HG03558 (cell line): ENCODE measurements at regions not wholly inside any gene's neighbourhood (a gene's known extent, or its start where the extent isn't known, plus 50 kb on each side); places are given as distances from the start of the nearest gene placed in this dataset.
"Not testable (repeated sequence)": the region's sequence is repeated elsewhere in the genome, so short reads cannot be mapped to it uniquely, and the experiment has no call there.

Source experiments
- ATAC-seq: cut with Tn5 transposase; IDR thresholded peaks from one replicate; pipeline ENCODE4 v1.9.1; 2021; ENCODE audit warnings: moderate number of reproducible peaks; ENCODE audit not compliant: unreplicated experiment; ENCODE audit errors: extremely low read depth

- ATAC-seq, result no peak
Measured at GRCh38 chr1:118588566-118588965, 399.6 kb downstream of the TBX15 start.

DNA sequence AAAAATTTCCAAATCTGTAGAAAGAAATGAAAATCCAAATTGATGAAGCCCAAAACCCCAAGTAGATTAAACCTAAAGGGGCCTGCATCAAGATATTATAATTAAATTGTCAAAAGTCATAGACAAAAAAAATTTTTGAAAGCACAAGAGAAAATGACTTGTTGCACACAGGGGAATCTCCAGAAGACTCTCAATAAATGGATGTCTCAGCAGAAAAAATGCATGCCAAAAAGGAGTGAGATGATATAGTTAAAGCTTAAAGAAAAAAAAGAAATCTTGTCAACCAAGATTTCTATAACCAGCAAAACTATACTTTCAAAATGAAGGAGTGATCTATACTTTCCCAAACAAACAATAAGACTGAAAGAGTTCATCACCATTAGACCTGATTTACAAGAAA lies 393.2 kb upstream of the SPAG17 start:
- no peak for ATAC-seq

- no peak for ATAC-seq
Measured at GRCh38 chr1:118575060-118575459, 390.0 kb upstream of the SPAG17 start.

- no peak for ATAC-seq
Measured at GRCh38 chr1:118564961-118565703, 380.1 kb upstream of the SPAG17 start.

DNA sequence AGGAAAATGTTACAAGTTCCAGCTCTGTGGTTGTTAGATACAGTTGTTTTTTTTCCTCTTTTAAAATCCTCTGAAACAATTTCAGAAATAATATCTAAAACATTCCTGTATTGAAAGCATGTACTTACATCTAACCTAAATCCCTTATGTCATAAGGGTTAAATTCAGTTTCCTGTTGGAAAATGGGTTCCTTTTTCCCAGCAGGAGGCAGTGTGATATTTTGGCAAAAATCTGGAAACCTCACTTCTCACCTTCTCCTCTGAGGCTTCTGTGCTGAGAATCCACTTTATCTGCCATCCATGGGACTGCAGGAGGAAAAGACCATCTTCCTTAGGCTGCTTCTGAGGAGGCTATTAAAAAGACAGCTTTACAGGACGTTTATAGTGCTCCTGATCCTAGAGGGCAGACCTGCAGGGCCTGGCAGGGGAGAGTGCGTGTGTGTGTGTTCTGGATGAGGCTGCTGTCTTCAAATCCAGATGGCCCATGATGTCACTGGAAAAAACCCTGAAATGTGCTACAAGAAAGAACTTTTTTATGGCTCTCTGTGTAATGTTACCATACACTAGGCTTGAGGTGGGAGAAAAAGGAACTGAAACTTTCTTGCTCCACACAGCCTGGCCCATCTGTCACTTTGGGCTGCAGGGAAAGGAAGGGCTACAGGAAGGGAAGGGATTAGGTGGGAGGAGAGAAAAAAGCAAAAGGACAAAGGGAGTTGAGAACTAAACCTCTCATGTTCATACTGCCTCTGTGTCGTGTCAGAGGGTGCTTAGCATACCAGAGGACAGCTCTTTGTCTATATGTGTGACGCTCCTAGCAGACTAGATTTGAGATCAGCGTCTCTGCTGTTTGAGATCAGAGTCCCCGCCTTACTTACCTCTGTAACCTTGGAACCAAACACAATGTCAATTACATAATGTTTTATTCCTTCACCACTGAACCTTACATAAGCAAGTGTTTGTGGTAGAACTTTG lies 379.2 kb upstream of the SPAG17 start:
- peak; percentile 76 for ATAC-seq

- ATAC-seq, result no peak
Measured at GRCh38 chr1:118558933-118559332, 373.9 kb upstream of the SPAG17 start.

DNA sequence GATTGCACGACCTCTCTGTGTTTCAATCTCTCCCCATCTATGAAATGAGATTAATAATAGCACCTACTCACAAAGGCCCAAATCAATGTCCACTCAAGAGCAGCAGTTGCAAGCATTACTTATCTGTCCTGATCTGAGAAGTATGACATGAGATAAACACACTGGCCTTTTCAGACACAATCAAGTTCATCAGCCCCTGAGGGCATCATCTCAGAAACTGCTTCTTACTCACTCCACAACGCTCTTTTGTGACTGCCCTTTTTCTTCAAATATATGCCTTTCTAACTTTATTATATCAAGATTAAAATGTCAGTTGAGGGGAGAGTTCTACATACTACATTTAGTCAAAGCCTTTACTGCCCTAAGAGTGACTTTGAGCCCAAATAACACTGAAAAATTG lies 371.9 kb upstream of the SPAG17 start:
- no peak for ATAC-seq

DNA sequence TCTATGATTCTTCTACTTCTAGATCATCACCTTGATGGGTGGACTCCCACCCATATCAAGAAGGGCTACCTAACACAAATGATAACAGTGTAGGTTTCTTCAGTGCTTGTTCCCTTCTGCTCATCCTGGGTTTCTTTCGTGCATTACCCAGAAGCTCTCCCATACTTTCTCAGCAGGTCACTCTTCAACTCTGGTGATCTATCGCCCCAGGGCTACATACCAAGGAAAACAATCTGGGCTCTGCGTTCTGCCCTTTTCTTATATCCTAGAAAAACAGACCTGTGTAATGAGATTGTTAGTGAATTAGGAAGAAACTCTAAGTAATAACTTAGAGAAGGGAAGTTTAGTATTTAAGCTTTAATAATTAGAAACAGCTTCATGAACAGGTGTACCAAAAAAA lies 370.6 kb upstream of the SPAG17 start:
- ATAC-seq, result no peak

DNA sequence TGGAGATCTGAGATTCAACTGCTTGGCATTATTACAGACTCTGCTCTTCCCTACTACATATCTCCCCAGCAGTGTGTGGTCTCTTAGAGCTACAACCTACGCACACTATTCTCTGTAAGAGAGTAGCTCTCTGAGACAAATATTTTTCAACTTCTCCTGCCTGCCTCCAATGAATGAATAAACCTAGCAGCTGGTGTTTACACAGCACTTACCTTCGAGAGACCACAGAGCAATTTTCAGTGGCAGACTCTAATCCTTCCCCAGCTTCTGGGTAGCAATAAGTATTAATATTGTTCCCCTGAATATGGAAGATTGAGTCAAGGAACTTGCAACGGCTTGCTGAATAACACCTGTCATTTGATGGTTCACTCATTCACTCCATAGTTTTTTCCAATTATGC lies 350.9 kb upstream of the SPAG17 start:
- ATAC-seq, result no peak

GRCh38 chr1:118511922-118512321 lies 326.9 kb upstream of the SPAG17 start:
- ATAC-seq, result not testable (repeated sequence)

DNA sequence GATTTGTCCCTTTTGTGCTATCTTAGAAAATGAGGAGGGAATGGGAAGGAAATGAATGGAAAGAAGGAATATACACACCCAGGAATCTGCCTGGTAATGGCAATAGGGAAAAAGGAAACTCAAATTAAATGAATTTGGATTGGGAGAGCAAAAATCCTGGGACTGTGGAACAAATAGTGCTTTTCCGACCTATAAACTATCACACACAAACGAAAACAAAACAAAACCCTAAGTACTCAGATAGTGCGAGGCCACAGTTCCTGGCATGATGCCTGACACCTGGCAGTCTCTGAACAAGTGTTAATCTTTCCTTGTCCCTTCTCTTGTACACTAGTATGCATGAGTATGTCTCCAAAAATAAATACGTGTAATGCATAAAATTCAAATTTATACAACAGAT lies 319.8 kb upstream of the SPAG17 start:
- no peak for ATAC-seq

DNA sequence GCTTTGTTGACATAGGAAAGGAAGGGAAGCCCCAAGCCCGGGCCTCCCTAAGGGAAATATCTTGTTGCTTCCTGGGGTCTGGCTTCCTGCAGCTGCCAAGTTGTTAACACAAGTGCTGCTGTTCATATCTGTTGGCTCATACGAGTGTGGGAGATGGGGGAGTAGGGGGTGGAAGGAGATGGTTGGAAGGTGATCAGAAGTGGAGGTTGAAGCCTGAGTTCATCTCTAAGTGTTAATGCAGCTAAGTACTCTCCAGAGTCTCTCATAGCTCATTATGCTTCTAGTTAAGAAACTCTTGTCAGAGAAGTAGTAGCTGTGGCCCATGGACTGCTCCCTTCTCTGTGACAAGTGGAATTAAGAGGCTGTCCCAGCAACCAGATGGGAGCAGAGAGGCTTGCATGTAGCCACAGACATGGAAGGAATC lies 319.2 kb upstream of the SPAG17 start:
- no peak for ATAC-seq

DNA sequence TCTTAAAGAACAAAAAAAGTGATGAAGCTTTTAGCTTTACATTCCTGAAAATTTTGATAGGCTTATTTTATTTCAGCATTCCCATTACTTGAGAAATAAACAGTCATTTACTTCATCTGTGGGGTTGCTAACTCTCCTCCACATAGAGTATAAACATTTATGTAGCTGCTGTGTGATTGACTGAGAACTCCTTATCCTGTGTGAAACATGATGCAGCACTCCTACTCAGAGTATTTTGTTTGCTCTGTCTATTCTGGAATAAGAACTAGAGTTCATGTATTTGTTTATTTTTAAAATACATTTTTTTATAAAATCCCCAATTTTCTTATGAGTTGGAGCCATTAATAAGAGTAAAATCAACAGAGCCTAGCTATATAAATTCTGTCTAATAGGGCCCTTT lies 318.7 kb upstream of the SPAG17 start:
- no peak for ATAC-seq

DNA sequence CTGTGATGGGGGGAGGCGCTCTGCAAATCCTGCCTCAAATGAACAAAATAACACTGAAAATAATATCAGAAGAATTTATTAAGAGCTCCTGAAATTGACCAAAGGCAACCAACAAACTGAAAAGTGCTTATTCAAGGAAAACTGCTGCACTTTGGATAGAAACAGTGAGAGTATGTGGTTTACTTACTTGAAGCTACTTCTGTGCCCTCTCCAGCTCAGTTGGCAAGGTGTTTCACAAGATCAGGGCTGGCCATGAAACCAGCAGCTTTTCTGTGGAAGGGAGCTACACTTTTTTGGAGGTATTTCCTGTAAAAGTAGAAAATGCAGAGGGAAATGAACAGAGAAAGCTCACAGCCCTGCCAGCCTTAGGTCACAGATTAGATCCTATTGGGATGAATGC lies 310.0 kb upstream of the SPAG17 start:
- no peak for ATAC-seq

DNA sequence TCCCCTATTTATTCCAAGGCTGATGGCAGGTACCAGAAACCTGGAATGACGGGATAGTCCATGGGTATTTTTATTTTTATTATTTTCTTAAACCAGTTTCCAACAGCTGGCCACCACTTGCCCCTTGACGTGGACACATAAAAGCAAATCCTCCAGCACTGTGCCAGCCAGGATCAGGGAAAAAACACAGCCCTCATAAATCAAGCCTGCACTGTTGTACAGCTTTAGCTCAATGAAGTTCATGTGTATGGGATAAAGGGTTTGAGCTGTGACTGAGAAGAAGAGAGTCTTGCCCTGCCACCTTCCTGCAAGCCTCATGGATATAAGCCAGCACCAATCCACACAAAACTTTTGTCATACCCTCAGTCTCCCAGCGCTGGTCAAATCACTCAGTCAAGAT lies 303.8 kb upstream of the SPAG17 start:
- ATAC-seq, result no peak

DNA sequence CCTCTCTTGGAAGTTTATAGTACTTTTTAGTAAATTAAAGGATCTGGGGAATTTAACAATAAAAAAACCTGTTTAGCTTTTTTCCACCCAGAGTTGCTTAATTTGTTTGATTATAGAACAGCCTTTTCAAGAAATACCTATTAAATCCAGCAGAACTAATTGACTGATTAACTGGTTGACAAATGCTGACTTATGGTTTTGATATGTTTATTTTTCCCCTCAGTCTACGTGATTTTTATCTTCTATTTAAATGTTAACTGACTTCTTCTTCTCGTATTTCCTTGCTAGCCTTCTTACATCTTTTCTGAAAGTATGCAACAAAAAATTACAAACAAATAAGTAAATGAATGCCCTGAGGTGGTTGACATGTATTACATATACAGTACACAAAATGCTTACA lies 302.9 kb upstream of the SPAG17 start:
- no peak for ATAC-seq

DNA sequence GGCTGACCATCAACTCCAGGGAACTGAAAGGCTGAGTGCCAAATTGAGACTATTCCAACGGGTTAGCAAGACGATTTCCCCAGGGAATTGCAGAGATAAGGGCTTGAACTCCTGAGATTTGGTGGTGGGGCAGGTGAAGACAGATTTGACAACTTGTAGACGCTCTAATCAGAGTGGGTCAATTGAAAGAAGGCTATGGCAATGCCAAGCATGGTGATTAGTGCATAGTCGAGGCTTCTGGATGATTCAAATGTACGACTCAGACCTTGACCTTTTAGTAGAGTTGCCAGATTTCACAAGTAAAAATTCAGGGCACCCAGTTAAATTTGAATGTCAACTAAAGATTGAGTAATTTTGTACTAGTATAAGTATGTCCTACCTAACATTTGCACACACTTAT lies 302.1 kb upstream of the SPAG17 start:
- ATAC-seq, result no peak

DNA sequence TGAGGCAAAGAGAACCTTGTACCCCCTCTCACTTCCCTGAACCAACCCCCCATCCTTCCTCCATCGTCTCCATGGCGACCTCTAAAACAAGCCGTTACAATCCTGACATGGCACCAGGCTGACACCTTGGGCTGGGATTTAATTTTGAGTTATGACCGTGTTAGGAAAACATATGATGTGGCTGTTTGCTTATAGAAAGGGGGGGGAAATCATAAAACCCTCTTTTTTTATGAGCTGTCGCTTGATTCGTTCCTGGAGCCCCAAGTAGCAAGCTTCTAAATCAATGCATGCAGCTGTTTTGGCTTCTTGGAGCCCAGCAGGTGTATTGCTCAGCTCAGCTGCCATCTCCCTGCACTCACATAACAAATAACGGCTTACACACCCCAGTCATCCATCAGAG lies 301.2 kb upstream of the SPAG17 start:
- ATAC-seq, result no peak

DNA sequence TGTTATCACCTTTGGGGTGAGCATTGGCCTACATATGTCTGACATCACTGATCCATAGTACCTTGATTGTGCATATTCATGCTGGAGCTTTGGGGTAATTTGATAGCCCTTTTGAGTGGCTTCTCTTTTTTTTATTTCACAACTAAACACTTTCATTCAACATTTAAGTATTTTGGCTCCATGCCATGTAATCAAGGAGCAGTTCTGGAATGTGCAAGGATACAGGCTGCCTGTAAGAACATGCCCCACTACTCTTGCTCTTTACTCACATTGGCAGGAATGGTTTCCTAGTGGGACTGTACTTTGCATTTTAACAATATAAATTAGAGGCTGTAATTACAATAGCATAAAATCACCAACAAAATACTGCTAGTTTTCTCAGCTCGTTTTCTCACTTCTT lies 300.7 kb upstream of the SPAG17 start:
- no peak for ATAC-seq

- ATAC-seq, result no peak
Measured at GRCh38 chr1:118484893-118485292, 299.9 kb upstream of the SPAG17 start.

GRCh38 chr1:118483245-118484006 lies 298.4 kb upstream of the SPAG17 start:
- no peak for ATAC-seq
